CMK (cell line): ENCODE measurements at regions not wholly inside any gene's neighbourhood (a gene's known extent, or its start where the extent isn't known, plus 50 kb on each side); places are given as distances from the start of the nearest gene placed in this dataset.

Source experiments
- DNase-seq: peaks from one replicate; pipeline ENCODE4 v3.0.0-alpha.2; 2010; ENCODE audit warnings: low read depth

- DNase-seq: no peak
These were observed 50.8 kb upstream of the KLHL13 start for GRCh38 chrX:118167361-118167760.

GRCh38 chrX:118171356-118171755, 54.7 kb upstream of the KLHL13 start:
- DNase-seq: no peak

GRCh38 chrX:118174516-118175098, 58.0 kb upstream of the KLHL13 start:
- DNase-seq: no peak

GRCh38 chrX:118177708-118178107, 61.1 kb upstream of the KLHL13 start:
- no peak for DNase-seq

- DNase-seq: no peak
These were observed 61.8 kb upstream of the KLHL13 start for GRCh38 chrX:118178450-118178849.

- DNase-seq: no peak
These were observed 62.6 kb upstream of the KLHL13 start for GRCh38 chrX:118179161-118179560.

- no peak for DNase-seq
These were observed 63.1 kb upstream of the KLHL13 start for GRCh38 chrX:118179718-118180117.

GRCh38 chrX:118181030-118181429, 64.4 kb upstream of the KLHL13 start:
- DNase-seq: no peak

GRCh38 chrX:118182025-118182424, 65.4 kb upstream of the KLHL13 start:
- no peak for DNase-seq

GRCh38 chrX:118182681-118183080, 66.1 kb upstream of the KLHL13 start:
- DNase-seq: no peak

GRCh38 chrX:118183606-118184005, 67.0 kb upstream of the KLHL13 start:
- no peak for DNase-seq

- no peak for DNase-seq
These were observed 70.5 kb upstream of the KLHL13 start for GRCh38 chrX:118187100-118187499.

- DNase-seq: no peak
These were observed 72.4 kb upstream of the KLHL13 start for GRCh38 chrX:118189000-118189399.

- no peak for DNase-seq
These were observed 73.0 kb upstream of the KLHL13 start for GRCh38 chrX:118189628-118190027.

- DNase-seq: no peak
These were observed 81.1 kb upstream of the KLHL13 start for GRCh38 chrX:118197730-118198129.

GRCh38 chrX:118198577-118198976, 82.0 kb upstream of the KLHL13 start:
- DNase-seq: no peak

- no peak for DNase-seq
These were observed 83.4 kb upstream of the KLHL13 start for GRCh38 chrX:118199997-118200396.

GRCh38 chrX:118205421-118206395, 89.1 kb upstream of the KLHL13 start:
- no peak for DNase-seq

- DNase-seq: no peak
These were observed 91.3 kb upstream of the KLHL13 start for GRCh38 chrX:118207831-118208453.

- no peak for DNase-seq
These were observed 91.9 kb upstream of the KLHL13 start for GRCh38 chrX:118208481-118208880.

GRCh38 chrX:118211891-118212816, 95.5 kb upstream of the KLHL13 start:
- DNase-seq: no peak

- DNase-seq: no peak
These were observed 96.2 kb upstream of the KLHL13 start for GRCh38 chrX:118212817-118213183.
